ENCODE measurements at regions not wholly inside any gene's neighbourhood (a gene's known extent, or its start where the extent isn't known, plus 50 kb on each side); places are given as distances from the start of the nearest gene placed in this dataset.

GRCh38 chr1:22323141-22323845, 128.4 kb upstream of the ZBTB40 start:
- no peaks in the 10 kb centered on the region for H3K36me3 ChIP-seq (ENCODE audit: control insufficient read depth, insufficient read depth, low read length)
- no peaks in the 10 kb centered on the region for H3K9me3 ChIP-seq (ENCODE audit: control insufficient read depth, insufficient read depth, low read length)
- peaks cover 35% of the 10 kb centered on the region for H3K4me1 ChIP-seq (ENCODE audit: control insufficient read depth, insufficient read depth, low read length)
- H3K9ac ChIP-seq (ENCODE audit: low read depth, low read length), result no peak overlapping the region
- H3K4me3 ChIP-seq (ENCODE audit: low read depth, low read length), result no peak overlapping the region
- peaks cover 5% of the 10 kb centered on the region for H3K27me3 ChIP-seq (ENCODE audit: control insufficient read depth, insufficient read depth, low read length)
- no peak overlapping the region for H3K27ac ChIP-seq (ENCODE audit: low read depth, low read length)

- H3K9ac ChIP-seq (ENCODE audit: low read depth, low read length), result no peak overlapping the region
- H3K27me3 ChIP-seq (ENCODE audit: control insufficient read depth, insufficient read depth, low read length), result peaks cover 1% of the 10 kb centered on the region
- H3K4me1 ChIP-seq (ENCODE audit: control insufficient read depth, insufficient read depth, low read length), result peaks cover 29% of the 10 kb centered on the region
Observed at GRCh38 chr1:22323846-22324504, 127.7 kb upstream of the ZBTB40 start.

DNA sequence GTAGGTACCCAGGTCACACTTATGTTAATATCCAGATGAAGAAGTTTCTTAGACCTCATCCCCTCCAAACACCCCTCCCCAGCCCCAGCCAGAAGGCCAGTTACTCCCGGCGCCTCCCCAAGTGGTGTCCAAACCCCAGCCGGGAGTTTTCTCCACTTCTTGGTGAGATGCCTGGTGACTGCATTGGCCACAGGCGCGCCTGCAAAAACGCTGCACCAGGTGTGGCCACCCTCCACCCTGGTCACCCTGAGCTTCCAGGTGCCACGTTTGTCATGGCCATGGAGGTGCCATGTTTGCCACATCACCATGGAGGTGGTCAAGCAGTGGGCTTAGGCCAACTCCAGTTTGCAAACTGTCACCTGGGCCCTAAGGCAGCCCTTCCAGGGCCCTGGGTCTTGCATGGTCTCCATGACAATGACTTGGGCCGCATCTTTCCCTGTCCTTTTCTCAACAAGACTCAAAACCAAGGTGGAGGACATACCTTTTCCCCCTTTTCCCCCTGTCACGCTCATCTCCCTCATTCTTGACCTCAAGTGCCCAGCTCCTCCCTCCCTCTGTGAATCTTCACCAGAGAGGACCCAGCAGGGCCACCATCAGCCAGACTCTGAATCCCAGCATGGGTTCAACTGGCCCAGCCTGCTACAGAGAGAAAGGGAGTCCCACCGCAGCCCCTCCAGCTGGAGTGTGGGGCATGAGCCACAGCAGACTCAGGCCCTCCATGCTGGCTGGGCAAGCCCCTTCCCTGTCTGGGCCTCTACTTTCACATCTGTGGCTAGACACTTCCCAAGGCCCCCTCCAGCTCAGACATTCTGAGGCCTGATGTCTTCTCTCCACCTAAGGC, 125.9 kb upstream of the ZBTB40 start:
- no peak overlapping the region for H3K27ac ChIP-seq (ENCODE audit: low read depth, low read length)

More at GRCh38 chr1:22323846-22324504, 127.7 kb upstream of the ZBTB40 start:
- no peak overlapping the region for H3K4me3 ChIP-seq (ENCODE audit: low read depth, low read length)
- no peak overlapping the region for H3K27ac ChIP-seq (ENCODE audit: low read depth, low read length)
- H3K36me3 ChIP-seq (ENCODE audit: control insufficient read depth, insufficient read depth, low read length), result no peaks in the 10 kb centered on the region
- H3K9me3 ChIP-seq (ENCODE audit: control insufficient read depth, insufficient read depth, low read length), result no peaks in the 10 kb centered on the region

DNA sequence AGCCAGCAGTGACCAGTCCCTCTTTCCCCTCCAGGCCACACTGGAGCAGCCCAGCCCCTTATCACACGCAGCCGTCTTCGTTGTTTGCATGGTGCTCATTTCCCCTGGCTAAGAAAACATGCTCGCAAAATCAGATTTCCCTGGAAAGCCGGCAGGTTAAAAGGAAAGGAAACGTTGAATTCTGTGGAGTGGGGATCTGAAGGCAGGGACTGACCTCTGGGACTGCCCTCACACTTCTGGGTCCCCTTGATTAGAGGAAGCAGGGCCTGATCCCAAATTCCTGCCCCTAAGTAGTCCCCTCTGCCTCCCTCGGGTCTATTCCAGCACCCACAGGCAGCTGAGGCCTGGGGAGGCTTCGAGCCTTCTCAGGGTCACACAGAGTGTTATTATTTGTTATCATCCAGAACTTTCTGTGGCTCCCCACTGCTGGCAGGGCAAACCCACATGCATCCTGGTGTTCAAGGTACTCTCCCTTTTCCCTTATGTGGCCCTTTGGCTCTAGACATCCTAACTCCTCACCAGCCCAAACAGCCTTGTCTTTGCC, 125.2 kb upstream of the ZBTB40 start:
- no peaks in the 10 kb centered on the region for H3K27me3 ChIP-seq (ENCODE audit: control insufficient read depth, insufficient read depth, low read length)

More for the DNA sequence above, 125.9 kb upstream of the ZBTB40 start:
- no peak overlapping the region for H3K9ac ChIP-seq (ENCODE audit: low read depth, low read length)
- no peaks in the 10 kb centered on the region for H3K9me3 ChIP-seq (ENCODE audit: control insufficient read depth, insufficient read depth, low read length)
- H3K4me3 ChIP-seq (ENCODE audit: low read depth, low read length), result no peak overlapping the region
- no peaks in the 10 kb centered on the region for H3K36me3 ChIP-seq (ENCODE audit: control insufficient read depth, insufficient read depth, low read length)
- H3K27me3 ChIP-seq (ENCODE audit: control insufficient read depth, insufficient read depth, low read length), result no peaks in the 10 kb centered on the region
- H3K4me1 ChIP-seq (ENCODE audit: control insufficient read depth, insufficient read depth, low read length), result peaks cover 16% of the 10 kb centered on the region

DNA sequence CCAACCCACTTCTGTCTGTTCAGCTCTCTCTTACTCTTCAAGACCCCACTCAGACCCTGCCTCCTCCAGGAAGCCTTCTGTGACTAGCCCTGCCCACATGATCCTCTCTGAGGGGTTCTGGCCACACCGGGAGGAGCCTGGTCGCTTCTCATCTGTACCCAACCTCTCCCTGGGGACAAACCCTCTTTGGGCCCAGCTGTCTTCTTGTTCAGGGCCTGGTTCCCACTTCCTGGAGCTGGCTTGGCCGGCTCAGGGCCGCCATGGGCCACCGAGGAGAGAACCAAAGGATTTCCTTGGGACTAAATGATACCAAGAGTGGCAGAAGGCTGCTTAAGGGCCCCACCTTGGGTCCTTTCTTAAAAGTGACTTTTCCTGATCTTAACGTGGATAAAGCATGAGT, 124.7 kb upstream of the ZBTB40 start:
- Histone ChIP-seq H3K9me3 (ENCODE audit: control insufficient read depth, insufficient read depth, low read length) (no peaks in the 10 kb centered on the region), H3K4me1 (ENCODE audit: control insufficient read depth, insufficient read depth, low read length) (peaks cover 4% of the 10 kb centered on the region), H3K9ac (ENCODE audit: low read depth, low read length) (no peak overlapping the region), H3K4me3 (ENCODE audit: low read depth, low read length) (no peak overlapping the region), H3K27ac (ENCODE audit: low read depth, low read length) (no peak overlapping the region), H3K27me3 (ENCODE audit: control insufficient read depth, insufficient read depth, low read length) (no peaks in the 10 kb centered on the region), H3K36me3 (ENCODE audit: control insufficient read depth, insufficient read depth, low read length) (no peaks in the 10 kb centered on the region)

More for the DNA sequence above, 125.2 kb upstream of the ZBTB40 start:
- Histone ChIP-seq H3K4me1 (ENCODE audit: control insufficient read depth, insufficient read depth, low read length) (peaks cover 9% of the 10 kb centered on the region), H3K27ac (ENCODE audit: low read depth, low read length) (no peak overlapping the region), H3K36me3 (ENCODE audit: control insufficient read depth, insufficient read depth, low read length) (no peaks in the 10 kb centered on the region), H3K9me3 (ENCODE audit: control insufficient read depth, insufficient read depth, low read length) (no peaks in the 10 kb centered on the region), H3K4me3 (ENCODE audit: low read depth, low read length) (no peak overlapping the region), H3K9ac (ENCODE audit: low read depth, low read length) (no peak overlapping the region)

DNA sequence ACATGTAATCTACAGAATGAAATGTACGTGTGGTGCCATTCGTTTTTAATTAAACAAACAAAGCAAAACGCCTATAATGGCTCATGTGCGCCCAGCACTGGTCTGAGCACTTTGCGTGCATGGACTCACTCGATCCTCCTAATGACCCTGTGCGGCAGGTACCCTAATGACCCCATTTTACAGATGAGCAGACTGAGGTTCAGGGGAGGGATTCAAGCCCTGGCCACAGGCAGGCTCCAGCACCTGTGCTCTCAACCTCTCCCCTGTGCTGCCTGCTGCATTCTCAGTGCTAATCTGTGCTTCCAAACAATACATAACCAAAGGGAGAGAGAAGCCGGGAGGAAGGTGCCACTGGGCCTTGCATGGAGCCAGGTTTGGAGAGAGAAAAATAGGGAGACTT, 124.2 kb upstream of the ZBTB40 start:
- Histone ChIP-seq H3K9ac (ENCODE audit: low read depth, low read length) (no peak overlapping the region), H3K27me3 (ENCODE audit: control insufficient read depth, insufficient read depth, low read length) (no peaks in the 10 kb centered on the region), H3K36me3 (ENCODE audit: control insufficient read depth, insufficient read depth, low read length) (no peaks in the 10 kb centered on the region), H3K9me3 (ENCODE audit: control insufficient read depth, insufficient read depth, low read length) (no peaks in the 10 kb centered on the region), H3K27ac (ENCODE audit: low read depth, low read length) (no peak overlapping the region), H3K4me1 (ENCODE audit: control insufficient read depth, insufficient read depth, low read length) (0 out of 2 replicates have a peak, but pooled peaks cover under 1% of the 10 kb centered on the region), H3K4me3 (ENCODE audit: low read depth, low read length) (no peak overlapping the region)

- H3K4me3 ChIP-seq (ENCODE audit: low read depth, low read length), result no peak overlapping the region
- no peaks in the 10 kb centered on the region for H3K4me1 ChIP-seq (ENCODE audit: control insufficient read depth, insufficient read depth, low read length)
- no peaks in the 10 kb centered on the region for H3K9me3 ChIP-seq (ENCODE audit: control insufficient read depth, insufficient read depth, low read length)
- H3K36me3 ChIP-seq (ENCODE audit: control insufficient read depth, insufficient read depth, low read length), result no peaks in the 10 kb centered on the region
- no peaks in the 10 kb centered on the region for H3K27me3 ChIP-seq (ENCODE audit: control insufficient read depth, insufficient read depth, low read length)
- H3K27ac ChIP-seq (ENCODE audit: low read depth, low read length), result no peak overlapping the region
- H3K9ac ChIP-seq (ENCODE audit: low read depth, low read length), result no peak overlapping the region
Observed at GRCh38 chr1:22328331-22329147, 123.1 kb upstream of the ZBTB40 start.

- no peaks in the 10 kb centered on the region for H3K36me3 ChIP-seq (ENCODE audit: control insufficient read depth, insufficient read depth, low read length)
- H3K9me3 ChIP-seq (ENCODE audit: control insufficient read depth, insufficient read depth, low read length), result no peaks in the 10 kb centered on the region
- no peaks in the 10 kb centered on the region for H3K4me1 ChIP-seq (ENCODE audit: control insufficient read depth, insufficient read depth, low read length)
- H3K27me3 ChIP-seq (ENCODE audit: control insufficient read depth, insufficient read depth, low read length), result no peaks in the 10 kb centered on the region
- H3K9ac ChIP-seq (ENCODE audit: low read depth, low read length), result no peak overlapping the region
- H3K27ac ChIP-seq (ENCODE audit: low read depth, low read length), result no peak overlapping the region
- no peak overlapping the region for H3K4me3 ChIP-seq (ENCODE audit: low read depth, low read length)
Observed at GRCh38 chr1:22329148-22329515, 122.5 kb upstream of the ZBTB40 start.

GRCh38 chr1:22330092-22330759, 121.4 kb upstream of the ZBTB40 start:
- H3K4me1 ChIP-seq (ENCODE audit: control insufficient read depth, insufficient read depth, low read length), result no peaks in the 10 kb centered on the region
- no peak overlapping the region for H3K9ac ChIP-seq (ENCODE audit: low read depth, low read length)
- H3K4me3 ChIP-seq (ENCODE audit: low read depth, low read length), result no peak overlapping the region
- no peaks in the 10 kb centered on the region for H3K9me3 ChIP-seq (ENCODE audit: control insufficient read depth, insufficient read depth, low read length)
- no peak overlapping the region for H3K27ac ChIP-seq (ENCODE audit: low read depth, low read length)
- H3K27me3 ChIP-seq (ENCODE audit: control insufficient read depth, insufficient read depth, low read length), result no peaks in the 10 kb centered on the region
- no peaks in the 10 kb centered on the region for H3K36me3 ChIP-seq (ENCODE audit: control insufficient read depth, insufficient read depth, low read length)

DNA sequence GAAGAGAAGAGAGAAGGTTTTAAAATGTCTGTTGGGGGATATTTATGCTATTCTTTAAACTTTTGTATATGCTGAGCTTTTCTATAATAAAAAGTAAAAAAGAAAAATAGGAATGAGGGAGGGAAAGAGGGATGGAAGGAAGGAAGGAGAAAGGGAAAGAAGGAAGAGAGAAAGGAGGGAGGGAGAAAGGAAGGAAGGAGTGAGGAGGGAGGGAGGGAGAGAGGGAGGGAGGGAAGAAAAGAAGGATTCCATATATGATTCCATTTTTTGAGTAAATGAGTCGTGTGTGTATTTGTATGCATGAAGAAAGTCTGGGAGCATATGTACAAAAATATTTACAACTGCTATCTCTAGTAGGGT, 120.9 kb upstream of the ZBTB40 start:
- Histone ChIP-seq H3K4me3 (ENCODE audit: low read depth, low read length) (no peak overlapping the region), H3K4me1 (ENCODE audit: control insufficient read depth, insufficient read depth, low read length) (no peaks in the 10 kb centered on the region), H3K36me3 (ENCODE audit: control insufficient read depth, insufficient read depth, low read length) (no peaks in the 10 kb centered on the region), H3K9ac (ENCODE audit: low read depth, low read length) (no peak overlapping the region), H3K9me3 (ENCODE audit: control insufficient read depth, insufficient read depth, low read length) (no peaks in the 10 kb centered on the region), H3K27me3 (ENCODE audit: control insufficient read depth, insufficient read depth, low read length) (no peaks in the 10 kb centered on the region), H3K27ac (ENCODE audit: low read depth, low read length) (no peak overlapping the region)

Data from HUES48 (cell line).